ENCODE measurements at regions not wholly inside any gene's neighbourhood (a gene's known extent, or its start where the extent isn't known, plus 50 kb on each side); places are given as distances from the start of the nearest gene placed in this dataset.
"Not testable (repeated sequence)": the region's sequence is repeated elsewhere in the genome, so short reads cannot be mapped to it uniquely, and the experiment has no call there.

DNA sequence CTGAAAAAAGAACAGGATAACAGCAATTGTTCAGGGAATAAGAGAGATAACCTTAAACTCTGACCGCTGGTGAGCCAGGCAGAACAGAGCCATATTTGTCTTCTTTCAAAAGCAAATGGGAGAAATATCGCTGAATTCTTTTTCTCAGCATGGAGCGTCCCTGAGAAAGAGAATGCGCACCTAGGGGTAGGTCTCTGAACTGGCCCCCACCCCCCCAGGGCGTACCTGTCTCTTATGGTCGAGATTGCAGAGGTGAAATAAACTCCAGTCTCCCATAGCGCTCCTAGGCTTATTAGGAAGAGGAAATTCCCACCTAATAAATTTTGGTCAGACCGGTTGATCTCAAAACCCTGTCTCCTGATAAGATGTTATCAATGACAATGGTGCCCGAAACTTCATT, 655.2 kb upstream of the CHAC2 start:
- DNase-seq (ENCODE audit: low read depth, low spot score); H3K9ac ChIP-seq (ENCODE audit: control insufficient read depth, insufficient read depth, low read length); H3K27me3 ChIP-seq (replicated peaks in 1 of 2; ENCODE audit: control insufficient read depth in 2 of 2, insufficient read depth in 2 of 2, low read length in 1 of 2); H3K4me3 ChIP-seq; H3K4me2 ChIP-seq (ENCODE audit: control insufficient read depth, insufficient read depth); H2AFZ ChIP-seq (ENCODE audit: control insufficient read depth, low read depth, low read length); CTCF ChIA-PET; H3K9me3 ChIP-seq (replicated peaks; ENCODE audit: control insufficient read depth, insufficient read depth, low read length); ATAC-seq; in situ Hi-C loops (cut with MboI); FAIRE-seq; BruUV-seq (replicated peaks); H3K36me3 ChIP-seq (ENCODE audit: control insufficient read depth in 2 of 2, insufficient read depth in 2 of 2, low read length in 1 of 2); RAD21 ChIA-PET (ENCODE audit: unreplicated experiment); intact Hi-C loops (cut with micrococcal nuclease; ENCODE audit: unreplicated experiment); POLR2A ChIA-PET; H3K27ac ChIP-seq (ENCODE audit: control insufficient read depth, insufficient read depth); H3K79me2 ChIP-seq (ENCODE audit: control insufficient read depth, insufficient read depth, low read length); SMC1A ChIA-PET (ENCODE audit: uncharacterized antibody, unreplicated experiment); H4K20me1 ChIP-seq (ENCODE audit: control insufficient read depth, insufficient read depth); H3K4me1 ChIP-seq (ENCODE audit: control insufficient read depth, insufficient read depth, low read length): not testable (repeated sequence)
- WGBS (ENCODE audit: insufficient coverage, insufficient replicate concordance, low lambda C conversion rate, missing lambda C conversion rate), result 40% methylated on average over 8 of the region's 9 CpGs

DNA sequence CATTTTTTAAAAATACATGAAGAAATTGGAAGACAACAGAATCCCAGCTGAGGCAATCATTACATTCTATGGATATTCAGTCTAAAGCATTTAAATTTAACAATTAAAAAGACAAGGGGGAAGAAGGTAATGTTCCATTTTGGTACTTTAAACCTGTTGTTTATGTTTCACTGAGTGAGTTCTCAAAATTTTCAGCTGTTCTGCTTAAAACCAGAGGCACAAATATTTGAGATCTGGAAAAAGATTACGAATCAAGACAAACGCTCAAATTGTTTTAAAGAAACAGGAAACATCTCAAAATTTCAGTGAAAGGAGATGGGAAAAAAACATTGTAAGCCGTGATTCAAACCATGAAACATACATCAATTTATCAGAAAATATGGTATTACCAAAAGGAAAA, 656.2 kb upstream of the CHAC2 start:
- H3K4me3 ChIP-seq, result no peak overlapping the region
- ATAC-seq, result no peak
- SMC1A ChIA-PET (ENCODE audit: uncharacterized antibody, unreplicated experiment), result no interaction called here
- H4K20me1 ChIP-seq (ENCODE audit: control insufficient read depth, insufficient read depth), result no peaks in the 10 kb centered on the region
- CTCF ChIA-PET, result no interaction called here
- FAIRE-seq, result no peak
- 2% methylated on average over 3 of the region's 3 CpGs for WGBS (ENCODE audit: insufficient coverage, insufficient replicate concordance, low lambda C conversion rate, missing lambda C conversion rate)
- no peaks in the 10 kb centered on the region for H3K36me3 ChIP-seq (ENCODE audit: control insufficient read depth in 2 of 2, insufficient read depth in 2 of 2, low read length in 1 of 2)
- RAD21 ChIA-PET (ENCODE audit: unreplicated experiment), result no interaction called here
- H3K4me2 ChIP-seq (ENCODE audit: control insufficient read depth, insufficient read depth), result no peak overlapping the region
- no peak overlapping the region for H2AFZ ChIP-seq (ENCODE audit: control insufficient read depth, low read depth, low read length)
- H3K79me2 ChIP-seq (ENCODE audit: control insufficient read depth, insufficient read depth, low read length), result no peaks in the 10 kb centered on the region
- H3K9me3 ChIP-seq (replicated peaks; ENCODE audit: control insufficient read depth, insufficient read depth, low read length), result no peaks in the 10 kb centered on the region
- in situ Hi-C loops (cut with MboI) (no loop called here), intact Hi-C loops (cut with micrococcal nuclease; ENCODE audit: unreplicated experiment) (no loop called here)
- no peak overlapping the region for H3K27ac ChIP-seq (ENCODE audit: control insufficient read depth, insufficient read depth)
- H3K4me1 ChIP-seq (ENCODE audit: control insufficient read depth, insufficient read depth, low read length), result no peaks in the 10 kb centered on the region
- TF ChIP-seq DPF2 (IDR thresholded peaks at IDR 0.05), result no peak
- no peak for TF ChIP-seq JUNB (IDR thresholded peaks at IDR 0.05)
- no peak for TF ChIP-seq STAT1 (conservative IDR thresholded peaks at IDR 0.05)
- no peak for TF ChIP-seq TARDBP (IDR thresholded peaks at IDR 0.05; ENCODE audit: borderline replicate concordance)
- TF ChIP-seq MYC (IDR thresholded peaks at IDR 0.05; ENCODE audit: insufficient read depth, insufficient read length, insufficient replicate concordance, low read length, severe bottlenecking), result no peak
- no peak for TF ChIP-seq TCF7 (IDR thresholded peaks at IDR 0.05; ENCODE audit: borderline replicate concordance)
- TF ChIP-seq RAD21 (IDR thresholded peaks at IDR 0.05; ENCODE audit: insufficient read depth, low read depth, low read length), result no peak
- no peak overlapping the region for H3K9ac ChIP-seq (ENCODE audit: control insufficient read depth, insufficient read depth, low read length)
- no peak for DNase-seq (ENCODE audit: low read depth, low spot score)
- no peaks in the 10 kb centered on the region for H3K27me3 ChIP-seq (replicated peaks in 1 of 2; ENCODE audit: control insufficient read depth in 2 of 2, insufficient read depth in 2 of 2, low read length in 1 of 2)
- BruUV-seq (replicated peaks), result no TSS peak
- POLR2A ChIA-PET, result no interaction called here
